Vagina (tissue), 2 donors: ENCODE measurements at regions not wholly inside any gene's neighbourhood (a gene's known extent, or its start where the extent isn't known, plus 50 kb on each side); places are given as distances from the start of the nearest gene placed in this dataset.

Source experiments
- CTCF ChIP-seq, 3 experiments: fragments of 450-650 bp in 2 of 3; fragments of 200-600 bp in 1 of 3; sonication (generic) in 1 of 3; IDR thresholded peaks; one replicate each; pipeline ENCODE4 v1.5.1; 2017 to 2019; ENCODE audit warnings: antibody characterized with exemption in 3 of 3, mild to moderate bottlenecking in 2 of 3, moderate library complexity in 2 of 3
- POLR2AphosphoS5 ChIP-seq, 2 donors: sonication (generic); formaldehyde crosslinking; IDR thresholded peaks; one replicate each; pipeline ENCODE4 v1.9.0; 2017; ENCODE audit warnings: antibody characterized with exemption in 2 of 2, mild to moderate bottlenecking in 2 of 2, low read depth in 1 of 2; ENCODE audit not compliant: insufficient read depth in 1 of 2

GRCh38 chr12:132432126-132432705 lies 57.7 kb upstream of the FBRSL1 start:
- TF ChIP-seq CTCF (IDR thresholded peaks at IDR 0.05) (no peak), POLR2AphosphoS5 (IDR thresholded peaks at IDR 0.05; ENCODE audit: insufficient read depth in 1 of 2, low read depth in 1 of 2) (no peak)
